ENCODE measurements at regions not wholly inside any gene's neighbourhood (a gene's known extent, or its start where the extent isn't known, plus 50 kb on each side); places are given as distances from the start of the nearest gene placed in this dataset.
"Not testable (repeated sequence)": the region's sequence is repeated elsewhere in the genome, so short reads cannot be mapped to it uniquely, and the experiment has no call there.

DNA sequence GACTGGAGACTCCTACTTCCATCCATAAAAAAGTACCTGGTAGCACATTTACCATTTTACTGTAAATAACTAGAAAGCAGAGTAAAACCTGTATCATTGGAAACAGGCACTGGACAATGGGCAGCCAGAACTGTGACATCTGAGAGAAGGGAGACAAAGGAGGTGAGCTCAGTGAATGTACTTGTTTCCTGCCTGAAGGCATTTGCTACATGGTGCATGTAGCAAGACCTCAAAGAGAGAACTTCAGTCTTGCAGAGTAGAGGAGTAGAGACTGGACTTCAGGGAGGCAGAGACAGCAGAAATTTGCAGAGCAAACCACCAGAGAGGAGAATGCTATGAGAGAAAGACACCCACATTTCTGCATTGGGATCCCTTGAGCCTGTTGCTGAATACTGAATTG, 171.0 kb upstream of the CCN2 start:
- no peaks in the 10 kb centered on the region for H3K36me3 ChIP-seq (ENCODE audit: insufficient read depth, low read length)
- no peak overlapping the region for H3K27ac ChIP-seq
- no peaks in the 10 kb centered on the region for H3K9me3 ChIP-seq (ENCODE audit: low read depth, low read length)
- TF ChIP-seq POLR2AphosphoS5 (IDR thresholded peaks at IDR 0.05; ENCODE audit: borderline replicate concordance, low read depth, low read length), result no peak
- TF ChIP-seq EZH2 (IDR thresholded peaks at IDR 0.05), result no peak
- TF ChIP-seq FOXP2 (optimal IDR thresholded peaks at IDR 0.05; ENCODE audit: control extremely low read depth, extremely low read length, insufficient read depth), result no peak
- H3K4me3 ChIP-seq, result no peak overlapping the region
- no peak overlapping the region for H3K9ac ChIP-seq (ENCODE audit: insufficient read length)
- no peak for DNase-seq (ENCODE audit: low read depth, low spot score)

DNA sequence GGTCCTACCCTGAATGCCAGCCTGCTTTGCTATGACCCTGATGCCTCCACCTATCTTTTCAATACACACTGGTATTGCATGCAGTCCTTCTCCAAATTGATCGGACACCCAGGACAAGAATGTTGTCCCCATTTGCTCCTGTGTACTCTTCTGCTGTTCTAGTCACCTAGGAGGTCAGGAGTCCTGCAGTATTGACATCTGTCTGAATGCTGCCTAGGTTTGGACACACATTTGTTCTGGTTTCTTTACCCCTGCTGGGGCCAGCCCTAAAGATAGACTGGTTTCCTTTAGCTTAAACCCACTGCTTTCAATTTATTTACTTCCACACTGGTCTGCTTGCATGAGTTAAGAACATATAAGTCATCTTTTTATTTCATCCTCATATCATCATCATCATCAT, 167.0 kb upstream of the CCN2 start:
- no peaks in the 10 kb centered on the region for H3K36me3 ChIP-seq (ENCODE audit: insufficient read depth, low read length)
- TF ChIP-seq FOXP2 (optimal IDR thresholded peaks at IDR 0.05; ENCODE audit: control extremely low read depth, extremely low read length, insufficient read depth) (no peak), EZH2 (IDR thresholded peaks at IDR 0.05) (no peak), POLR2AphosphoS5 (IDR thresholded peaks at IDR 0.05; ENCODE audit: borderline replicate concordance, low read depth, low read length) (no peak)
- H3K27ac ChIP-seq, result no peak overlapping the region
- no peak overlapping the region for H3K4me3 ChIP-seq
- no peaks in the 10 kb centered on the region for H3K9me3 ChIP-seq (ENCODE audit: low read depth, low read length)
- no peak for DNase-seq (ENCODE audit: low read depth, low spot score)
- H3K9ac ChIP-seq (ENCODE audit: insufficient read length), result no peak overlapping the region

GRCh38 chr6:132115714-132116366, 164.7 kb upstream of the CCN2 start:
- Histone ChIP-seq H3K9ac (ENCODE audit: insufficient read length) (no peak overlapping the region), H3K36me3 (ENCODE audit: insufficient read depth, low read length) (no peaks in the 10 kb centered on the region), H3K4me3 (no peak overlapping the region), H3K9me3 (ENCODE audit: low read depth, low read length) (no peaks in the 10 kb centered on the region), H3K27ac (no peak overlapping the region)
- no peak for DNase-seq (ENCODE audit: low read depth, low spot score)
- TF ChIP-seq EZH2 (IDR thresholded peaks at IDR 0.05) (no peak), FOXP2 (optimal IDR thresholded peaks at IDR 0.05; ENCODE audit: control extremely low read depth, extremely low read length, insufficient read depth) (no peak), POLR2AphosphoS5 (IDR thresholded peaks at IDR 0.05; ENCODE audit: borderline replicate concordance, low read depth, low read length) (no peak)

- no peak overlapping the region for H3K9ac ChIP-seq (ENCODE audit: insufficient read length)
- no peak overlapping the region for H3K27ac ChIP-seq
- H3K9me3 ChIP-seq (ENCODE audit: low read depth, low read length), result no peaks in the 10 kb centered on the region
- no peak for DNase-seq (ENCODE audit: low read depth, low spot score)
- no peaks in the 10 kb centered on the region for H3K36me3 ChIP-seq (ENCODE audit: insufficient read depth, low read length)
- no peak overlapping the region for H3K4me3 ChIP-seq
- TF ChIP-seq FOXP2 (optimal IDR thresholded peaks at IDR 0.05; ENCODE audit: control extremely low read depth, extremely low read length, insufficient read depth) (no peak), POLR2AphosphoS5 (IDR thresholded peaks at IDR 0.05; ENCODE audit: borderline replicate concordance, low read depth, low read length) (no peak), EZH2 (IDR thresholded peaks at IDR 0.05) (no peak)
These were observed 163.1 kb upstream of the CCN2 start for GRCh38 chr6:132114201-132114825.

GRCh38 chr6:132109752-132110151, 158.6 kb upstream of the CCN2 start:
- not testable (repeated sequence) for H3K36me3 ChIP-seq (ENCODE audit: insufficient read depth, low read length); H3K9ac ChIP-seq (ENCODE audit: insufficient read length); H3K4me3 ChIP-seq; DNase-seq (ENCODE audit: low read depth, low spot score); H3K9me3 ChIP-seq (ENCODE audit: low read depth, low read length); H3K27ac ChIP-seq

- TF ChIP-seq FOXP2 (optimal IDR thresholded peaks at IDR 0.05; ENCODE audit: control extremely low read depth, extremely low read length, insufficient read depth), result no peak
- TF ChIP-seq EZH2 (IDR thresholded peaks at IDR 0.05), result no peak
- TF ChIP-seq POLR2AphosphoS5 (IDR thresholded peaks at IDR 0.05; ENCODE audit: borderline replicate concordance, low read depth, low read length), result no peak
- no peaks in the 10 kb centered on the region for H3K9me3 ChIP-seq (ENCODE audit: low read depth, low read length)
- DNase-seq (ENCODE audit: low read depth, low spot score), result no peak
These were observed 156.7 kb upstream of the CCN2 start for GRCh38 chr6:132107896-132108295.

DNA sequence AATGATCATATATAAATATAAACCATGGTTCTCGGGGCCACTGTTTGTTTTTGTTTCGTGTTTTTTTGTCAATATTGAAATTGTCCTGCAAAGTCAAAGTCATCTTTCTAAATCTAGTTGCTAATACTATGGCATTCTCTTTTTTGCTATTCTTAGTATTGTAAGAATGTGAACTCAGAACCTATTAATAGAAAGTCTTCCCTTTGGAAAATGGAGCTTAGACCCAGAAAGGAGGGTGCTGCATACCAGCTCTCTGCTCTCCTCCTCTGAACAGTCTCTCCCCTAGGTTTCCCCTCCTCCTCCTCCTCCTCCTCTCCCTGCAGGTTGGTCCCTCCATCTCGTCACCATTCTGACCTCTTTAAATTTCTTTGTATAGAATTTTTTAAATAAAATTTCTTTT, 150.4 kb upstream of the CCN2 start:
- DNase-seq (ENCODE audit: low read depth, low spot score), result no peak
- TF ChIP-seq POLR2AphosphoS5 (IDR thresholded peaks at IDR 0.05; ENCODE audit: borderline replicate concordance, low read depth, low read length) (no peak), FOXP2 (optimal IDR thresholded peaks at IDR 0.05; ENCODE audit: control extremely low read depth, extremely low read length, insufficient read depth) (no peak), EZH2 (IDR thresholded peaks at IDR 0.05) (no peak)
- H3K4me3 ChIP-seq, result no peak overlapping the region
- H3K9me3 ChIP-seq (ENCODE audit: low read depth, low read length), result no peaks in the 10 kb centered on the region
- H3K9ac ChIP-seq (ENCODE audit: insufficient read length), result no peak overlapping the region
- H3K36me3 ChIP-seq (ENCODE audit: insufficient read depth, low read length), result no peaks in the 10 kb centered on the region
- H3K27ac ChIP-seq, result no peak overlapping the region

More at GRCh38 chr6:132107896-132108295, 156.7 kb upstream of the CCN2 start:
- no peak overlapping the region for H3K27ac ChIP-seq
- no peaks in the 10 kb centered on the region for H3K36me3 ChIP-seq (ENCODE audit: insufficient read depth, low read length)
- H3K9ac ChIP-seq (ENCODE audit: insufficient read length), result no peak overlapping the region
- no peak overlapping the region for H3K4me3 ChIP-seq

- H3K4me3 ChIP-seq, result no peak overlapping the region
- no peak overlapping the region for H3K9ac ChIP-seq (ENCODE audit: insufficient read length)
- TF ChIP-seq EZH2 (IDR thresholded peaks at IDR 0.05) (no peak), POLR2AphosphoS5 (IDR thresholded peaks at IDR 0.05; ENCODE audit: borderline replicate concordance, low read depth, low read length) (no peak), FOXP2 (optimal IDR thresholded peaks at IDR 0.05; ENCODE audit: control extremely low read depth, extremely low read length, insufficient read depth) (no peak)
- H3K9me3 ChIP-seq (ENCODE audit: low read depth, low read length), result no peaks in the 10 kb centered on the region
- H3K36me3 ChIP-seq (ENCODE audit: insufficient read depth, low read length), result no peaks in the 10 kb centered on the region
- no peak for DNase-seq (ENCODE audit: low read depth, low spot score)
- no peak overlapping the region for H3K27ac ChIP-seq
These were observed 149.3 kb upstream of the CCN2 start for GRCh38 chr6:132100388-132100990.
